ENCODE measurements at regions not wholly inside any gene's neighbourhood (a gene's known extent, or its start where the extent isn't known, plus 50 kb on each side); places are given as distances from the start of the nearest gene placed in this dataset.

GRCh38 chrX:39202641-39203040 is 401.4 kb downstream of the MID1IP1 start:
- peaks cover 5% of the 10 kb centered on the region for H3K4me1 ChIP-seq (ENCODE audit: insufficient read depth, low read length)
- CTCF ChIA-PET (ENCODE audit: partially characterized antibody), result no interaction called here
- intact Hi-C loops (cut with micrococcal nuclease), result no loop called here
- Mint-ChIP-seq H3K27me3 (no peaks in the 10 kb centered on the region), H3K4me1 (peaks cover 0 to 3% (median under 1%) of the 10 kb centered on the region in 4 donors), H3K27ac (no peak overlapping the region), H3K9me3 (no peaks in the 10 kb centered on the region), H3K36me3 (no peaks in the 10 kb centered on the region), H3K4me3 (no peak overlapping the region)
- no peaks in the 10 kb centered on the region for H3K27me3 ChIP-seq (ENCODE audit: insufficient read depth, low read length)
- POLR2A ChIA-PET (ENCODE audit: partially characterized antibody), result no interaction called here
- H3K9me3 ChIP-seq (ENCODE audit: control insufficient read depth in 1 of 2, low read length in 2 of 2), result no peaks in the 10 kb centered on the region
- H3K27ac ChIP-seq (ENCODE audit: low read depth, low read length), result no peak overlapping the region
- H3K36me3 ChIP-seq (ENCODE audit: insufficient read depth, low read length), result no peaks in the 10 kb centered on the region
- no peak overlapping the region for H3K4me3 ChIP-seq (ENCODE audit: low read length in 2 of 2)
- no peak for DNase-seq

GRCh38 chrX:39203427-39203826 is 402.2 kb downstream of the MID1IP1 start:
- no peaks in the 10 kb centered on the region for H3K9me3 Mint-ChIP-seq
- no peak overlapping the region for H3K4me3 Mint-ChIP-seq
- H3K27ac ChIP-seq (ENCODE audit: low read depth, low read length), result no peak overlapping the region
- peaks cover 5% of the 10 kb centered on the region for H3K4me1 ChIP-seq (ENCODE audit: insufficient read depth, low read length)
- H3K36me3 Mint-ChIP-seq, result no peaks in the 10 kb centered on the region
- no peaks in the 10 kb centered on the region for H3K27me3 Mint-ChIP-seq
- intact Hi-C loops (cut with micrococcal nuclease), result no loop called here
- POLR2A ChIA-PET (ENCODE audit: partially characterized antibody), result no interaction called here
- DNase-seq, result no peak
- H3K36me3 ChIP-seq (ENCODE audit: insufficient read depth, low read length), result no peaks in the 10 kb centered on the region
- H3K4me3 ChIP-seq (ENCODE audit: low read length in 2 of 2), result no peak overlapping the region
- H3K27me3 ChIP-seq (ENCODE audit: insufficient read depth, low read length), result no peaks in the 10 kb centered on the region
- H3K4me1 Mint-ChIP-seq, result peaks cover 0 to 3% (median under 1%) of the 10 kb centered on the region in 4 donors
- H3K9me3 ChIP-seq (ENCODE audit: control insufficient read depth in 1 of 2, low read length in 2 of 2), result no peaks in the 10 kb centered on the region
- no peak overlapping the region for H3K27ac Mint-ChIP-seq
- CTCF ChIA-PET (ENCODE audit: partially characterized antibody), result interaction anchor here (0.9 kb wide), 1 partner anchor 30 kb away, joined by 3 read pairs; no protein-coding TSS in a partner anchor

GRCh38 chrX:39204353-39204752 is 403.1 kb downstream of the MID1IP1 start:
- DNase-seq, result no peak
- Mint-ChIP-seq H3K36me3 (no peaks in the 10 kb centered on the region), H3K4me1 (peaks cover 0 to 3% (median under 1%) of the 10 kb centered on the region in 4 donors), H3K27me3 (no peaks in the 10 kb centered on the region), H3K4me3 (no peak overlapping the region), H3K27ac (no peak overlapping the region), H3K9me3 (no peaks in the 10 kb centered on the region)
- no peaks in the 10 kb centered on the region for H3K9me3 ChIP-seq (ENCODE audit: control insufficient read depth in 1 of 2, low read length in 2 of 2)
- H3K27ac ChIP-seq (ENCODE audit: low read depth, low read length), result no peak overlapping the region
- ChIA-PET POLR2A (ENCODE audit: partially characterized antibody) (no interaction called here), CTCF (ENCODE audit: partially characterized antibody) (interaction anchor here (0.9 kb wide), 1 partner anchor 29 kb away, joined by 3 read pairs; no protein-coding TSS in a partner anchor)
- intact Hi-C loops (cut with micrococcal nuclease), result no loop called here
- no peaks in the 10 kb centered on the region for H3K27me3 ChIP-seq (ENCODE audit: insufficient read depth, low read length)
- H3K4me1 ChIP-seq (ENCODE audit: insufficient read depth, low read length), result peaks cover 5% of the 10 kb centered on the region
- H3K4me3 ChIP-seq (ENCODE audit: low read length in 2 of 2), result no peak overlapping the region
- H3K36me3 ChIP-seq (ENCODE audit: insufficient read depth, low read length), result no peaks in the 10 kb centered on the region

GRCh38 chrX:39204945-39205344 is 403.7 kb downstream of the MID1IP1 start:
- no peaks in the 10 kb centered on the region for H3K9me3 ChIP-seq (ENCODE audit: control insufficient read depth in 1 of 2, low read length in 2 of 2)
- peaks cover 5% of the 10 kb centered on the region for H3K4me1 ChIP-seq (ENCODE audit: insufficient read depth, low read length)
- no peak overlapping the region for H3K27ac Mint-ChIP-seq
- H3K9me3 Mint-ChIP-seq, result no peaks in the 10 kb centered on the region
- no peaks in the 10 kb centered on the region for H3K36me3 ChIP-seq (ENCODE audit: insufficient read depth, low read length)
- no peak for DNase-seq
- no peaks in the 10 kb centered on the region for H3K27me3 ChIP-seq (ENCODE audit: insufficient read depth, low read length)
- no peak overlapping the region for H3K27ac ChIP-seq (ENCODE audit: low read depth, low read length)
- no peaks in the 10 kb centered on the region for H3K36me3 Mint-ChIP-seq
- peaks cover 0 to 2% (median under 1%) of the 10 kb centered on the region in 4 donors for H3K4me1 Mint-ChIP-seq
- no peak overlapping the region for H3K4me3 ChIP-seq (ENCODE audit: low read length in 2 of 2)
- H3K4me3 Mint-ChIP-seq, result no peak overlapping the region
- ChIA-PET CTCF (ENCODE audit: partially characterized antibody) (no interaction called here), POLR2A (ENCODE audit: partially characterized antibody) (no interaction called here)
- H3K27me3 Mint-ChIP-seq, result no peaks in the 10 kb centered on the region
- intact Hi-C loops (cut with micrococcal nuclease), result no loop called here

- Mint-ChIP-seq H3K36me3 (no peaks in the 10 kb centered on the region), H3K27me3 (no peaks in the 10 kb centered on the region), H3K27ac (no peak overlapping the region), H3K4me1 (peaks cover 0 to 2% (median under 1%) of the 10 kb centered on the region in 4 donors), H3K4me3 (no peak overlapping the region), H3K9me3 (no peaks in the 10 kb centered on the region)
- Histone ChIP-seq H3K36me3 (ENCODE audit: insufficient read depth, low read length) (no peaks in the 10 kb centered on the region), H3K27me3 (ENCODE audit: insufficient read depth, low read length) (no peaks in the 10 kb centered on the region), H3K9me3 (ENCODE audit: control insufficient read depth in 1 of 2, low read length in 2 of 2) (no peaks in the 10 kb centered on the region), H3K4me3 (ENCODE audit: low read length in 2 of 2) (no peak overlapping the region), H3K27ac (ENCODE audit: low read depth, low read length) (no peak overlapping the region), H3K4me1 (ENCODE audit: insufficient read depth, low read length) (peaks cover 5% of the 10 kb centered on the region)
- DNase-seq, result no peak
- intact Hi-C loops (cut with micrococcal nuclease), result no loop called here
- CTCF ChIA-PET (ENCODE audit: partially characterized antibody), result no interaction called here
- POLR2A ChIA-PET (ENCODE audit: partially characterized antibody), result no interaction called here
Measured at GRCh38 chrX:39205467-39205866, 404.2 kb downstream of the MID1IP1 start.

GRCh38 chrX:39206399-39207145 is 405.3 kb downstream of the MID1IP1 start:
- no peak for DNase-seq
- H3K36me3 Mint-ChIP-seq, result no peaks in the 10 kb centered on the region
- H3K4me1 Mint-ChIP-seq, result no peaks in the 10 kb centered on the region
- Histone ChIP-seq H3K27ac (ENCODE audit: low read depth, low read length) (no peak overlapping the region), H3K9me3 (ENCODE audit: control insufficient read depth in 1 of 2, low read length in 2 of 2) (no peaks in the 10 kb centered on the region), H3K4me3 (ENCODE audit: low read length in 2 of 2) (no peak overlapping the region), H3K36me3 (ENCODE audit: insufficient read depth, low read length) (no peaks in the 10 kb centered on the region), H3K4me1 (ENCODE audit: insufficient read depth, low read length) (no peaks in the 10 kb centered on the region), H3K27me3 (ENCODE audit: insufficient read depth, low read length) (no peaks in the 10 kb centered on the region)
- no peaks in the 10 kb centered on the region for H3K27me3 Mint-ChIP-seq
- H3K9me3 Mint-ChIP-seq, result no peaks in the 10 kb centered on the region
- intact Hi-C loops (cut with micrococcal nuclease), result no loop called here
- H3K4me3 Mint-ChIP-seq, result no peak overlapping the region
- ChIA-PET POLR2A (ENCODE audit: partially characterized antibody) (no interaction called here), CTCF (ENCODE audit: partially characterized antibody) (interaction anchor here (1.0 kb wide), 1 partner anchor 55 kb away, joined by 3 read pairs; no protein-coding TSS in a partner anchor)
- H3K27ac Mint-ChIP-seq, result no peak overlapping the region

- no peaks in the 10 kb centered on the region for H3K27me3 ChIP-seq (ENCODE audit: insufficient read depth, low read length)
- Mint-ChIP-seq H3K4me1 (no peaks in the 10 kb centered on the region), H3K4me3 (no peak overlapping the region), H3K27ac (no peak overlapping the region), H3K9me3 (peaks cover 0 to 2% (median 0%) of the 10 kb centered on the region in 8 donors), H3K36me3 (no peaks in the 10 kb centered on the region), H3K27me3 (peaks cover 0 to 3% of the 10 kb centered on the region in 2 donors)
- H3K9me3 ChIP-seq (ENCODE audit: control insufficient read depth in 1 of 2, low read length in 2 of 2), result no peaks in the 10 kb centered on the region
- intact Hi-C loops (cut with micrococcal nuclease), result no loop called here
- H3K4me3 ChIP-seq (ENCODE audit: low read length in 2 of 2), result no peak overlapping the region
- ChIA-PET CTCF (ENCODE audit: partially characterized antibody) (no interaction called here), POLR2A (ENCODE audit: partially characterized antibody) (no interaction called here)
- H3K4me1 ChIP-seq (ENCODE audit: insufficient read depth, low read length), result no peaks in the 10 kb centered on the region
- no peak for DNase-seq
- H3K27ac ChIP-seq (ENCODE audit: low read depth, low read length), result no peak overlapping the region
- no peaks in the 10 kb centered on the region for H3K36me3 ChIP-seq (ENCODE audit: insufficient read depth, low read length)
Measured at GRCh38 chrX:39211501-39211900, 410.2 kb downstream of the MID1IP1 start.

Data from CD4-positive, alpha-beta memory T cell (primary cell).